ENCODE measurements at regions not wholly inside any gene's neighbourhood (a gene's known extent, or its start where the extent isn't known, plus 50 kb on each side); places are given as distances from the start of the nearest gene placed in this dataset.

- H3K4me3 ChIP-seq (ENCODE audit: low read length): no peak overlapping the region
- DNase-seq (ENCODE audit: low read depth): no peak
- TF ChIP-seq, protein P1, sequence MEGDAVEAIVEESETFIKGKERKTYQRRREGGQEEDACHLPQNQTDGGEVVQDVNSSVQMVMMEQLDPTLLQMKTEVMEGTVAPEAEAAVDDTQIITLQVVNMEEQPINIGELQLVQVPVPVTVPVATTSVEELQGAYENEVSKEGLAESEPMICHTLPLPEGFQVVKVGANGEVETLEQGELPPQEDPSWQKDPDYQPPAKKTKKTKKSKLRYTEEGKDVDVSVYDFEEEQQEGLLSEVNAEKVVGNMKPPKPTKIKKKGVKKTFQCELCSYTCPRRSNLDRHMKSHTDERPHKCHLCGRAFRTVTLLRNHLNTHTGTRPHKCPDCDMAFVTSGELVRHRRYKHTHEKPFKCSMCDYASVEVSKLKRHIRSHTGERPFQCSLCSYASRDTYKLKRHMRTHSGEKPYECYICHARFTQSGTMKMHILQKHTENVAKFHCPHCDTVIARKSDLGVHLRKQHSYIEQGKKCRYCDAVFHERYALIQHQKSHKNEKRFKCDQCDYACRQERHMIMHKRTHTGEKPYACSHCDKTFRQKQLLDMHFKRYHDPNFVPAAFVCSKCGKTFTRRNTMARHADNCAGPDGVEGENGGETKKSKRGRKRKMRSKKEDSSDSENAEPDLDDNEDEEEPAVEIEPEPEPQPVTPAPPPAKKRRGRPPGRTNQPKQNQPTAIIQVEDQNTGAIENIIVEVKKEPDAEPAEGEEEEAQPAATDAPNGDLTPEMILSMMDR (IDR thresholded peaks at IDR 0.05; ENCODE audit: insufficient read depth, low read depth, low read length, missing control alignments): no peak
These were observed 557.0 kb downstream of the TLE1 start for GRCh38 chr9:81132318-81132717.

DNA sequence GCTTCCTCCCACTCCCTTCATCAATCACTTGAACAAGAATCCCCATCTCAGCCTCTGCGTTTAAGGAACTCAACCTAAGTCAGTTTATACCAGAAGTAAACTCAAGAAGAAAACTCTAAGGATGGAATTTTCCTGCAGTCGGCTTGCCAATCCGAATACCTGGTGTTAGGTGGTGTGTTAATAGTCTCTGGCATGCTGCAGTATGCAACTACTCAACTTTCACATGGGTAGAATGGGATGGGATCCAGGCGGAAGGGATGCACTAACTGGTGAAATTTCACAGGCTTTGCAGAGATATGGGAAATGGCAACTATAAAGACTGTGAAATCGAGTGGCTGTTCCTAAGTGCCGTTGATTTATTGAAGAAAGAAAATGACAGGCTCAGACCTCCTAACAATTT lies 560.6 kb downstream of the TLE1 start:
- TF ChIP-seq, protein P1 (IDR thresholded peaks at IDR 0.05; ENCODE audit: insufficient read depth, low read depth, low read length, missing control alignments): no peak
- no peak for DNase-seq (ENCODE audit: low read depth)
- no peak overlapping the region for H3K4me3 ChIP-seq (ENCODE audit: low read length)

GRCh38 chr9:81125446-81126092 lies 563.8 kb downstream of the TLE1 start:
- DNase-seq (ENCODE audit: low read depth): peak; percentile 86
- H3K4me3 ChIP-seq (ENCODE audit: low read length): no peak overlapping the region
- TF ChIP-seq, protein P1 (IDR thresholded peaks at IDR 0.05; ENCODE audit: insufficient read depth, low read depth, low read length, missing control alignments): no peak

DNA sequence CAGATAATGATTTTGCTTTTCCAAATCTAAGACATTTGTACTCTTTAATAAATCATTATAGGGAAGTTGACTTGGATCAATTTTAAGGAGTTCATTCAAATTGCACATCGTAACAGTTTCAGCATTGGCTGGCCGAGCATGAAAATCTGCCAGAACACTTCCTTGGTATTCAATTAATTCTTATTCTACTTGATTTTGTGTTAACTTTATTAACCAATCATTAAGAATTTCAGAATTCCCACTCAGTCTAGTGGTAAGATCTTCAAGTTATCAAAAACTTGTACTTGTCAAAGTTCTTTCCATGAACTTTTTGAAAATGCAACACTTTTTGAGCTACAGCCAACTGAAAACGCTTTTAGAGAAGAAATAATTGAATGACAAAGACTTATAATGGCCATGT lies 565.8 kb downstream of the TLE1 start:
- TF ChIP-seq, protein P1 (IDR thresholded peaks at IDR 0.05; ENCODE audit: insufficient read depth, low read depth, low read length, missing control alignments): no peak
- DNase-seq (ENCODE audit: low read depth): no peak
- H3K4me3 ChIP-seq (ENCODE audit: low read length): no peak overlapping the region

- no peak overlapping the region for H3K4me3 ChIP-seq (ENCODE audit: low read length)
- no peak for DNase-seq (ENCODE audit: low read depth)
- TF ChIP-seq, protein P1 (IDR thresholded peaks at IDR 0.05; ENCODE audit: insufficient read depth, low read depth, low read length, missing control alignments): no peak
These were observed 566.6 kb downstream of the TLE1 start for GRCh38 chr9:81122749-81123148.

DNA sequence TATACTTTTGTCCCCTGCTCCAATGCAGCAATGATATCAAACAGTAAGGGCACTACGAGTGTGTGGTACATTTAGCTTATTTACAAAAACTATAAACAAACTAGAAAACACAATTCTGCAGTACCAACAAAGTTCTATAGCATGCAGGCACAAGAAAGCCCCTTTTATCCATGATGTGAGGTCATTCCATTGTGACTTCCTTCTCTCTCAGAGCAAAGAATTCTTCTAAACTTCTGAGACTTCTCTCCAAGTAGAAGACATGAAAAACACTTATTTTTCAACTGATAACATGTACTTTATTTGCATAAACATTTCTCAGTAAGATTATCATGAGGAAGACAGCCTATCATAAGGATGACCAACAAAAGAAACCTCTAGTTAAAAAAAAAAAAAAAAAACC lies 569.8 kb downstream of the TLE1 start:
- no peak for DNase-seq (ENCODE audit: low read depth)
- TF ChIP-seq, protein P1 (IDR thresholded peaks at IDR 0.05; ENCODE audit: insufficient read depth, low read depth, low read length, missing control alignments): no peak
- no peak overlapping the region for H3K4me3 ChIP-seq (ENCODE audit: low read length)

DNA sequence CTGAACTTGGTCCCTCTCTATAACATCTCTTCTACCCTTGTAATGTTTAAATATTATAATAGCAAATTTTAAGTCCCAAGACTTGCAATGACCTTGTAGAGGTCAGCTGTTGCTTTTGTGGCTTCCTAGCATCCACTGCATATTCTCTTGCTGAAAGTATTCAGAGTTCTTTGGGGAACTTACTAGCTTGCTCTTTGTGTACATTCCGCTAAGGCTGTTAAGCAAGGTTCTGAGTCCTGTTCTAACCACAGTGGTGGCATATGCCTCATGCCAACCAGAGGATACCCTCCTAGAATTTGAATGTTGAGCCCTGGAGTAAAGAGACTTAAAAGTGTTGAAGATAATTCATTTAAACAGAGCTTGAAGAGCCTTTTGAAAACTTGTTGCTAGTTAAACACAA lies 570.9 kb downstream of the TLE1 start:
- TF ChIP-seq, protein P1 (IDR thresholded peaks at IDR 0.05; ENCODE audit: insufficient read depth, low read depth, low read length, missing control alignments): no peak
- H3K4me3 ChIP-seq (ENCODE audit: low read length): no peak overlapping the region
- no peak for DNase-seq (ENCODE audit: low read depth)
